Choroid plexus epithelial cell (primary cell): ENCODE measurements at regions not wholly inside any gene's neighbourhood (a gene's known extent, or its start where the extent isn't known, plus 50 kb on each side); places are given as distances from the start of the nearest gene placed in this dataset.

Experiments used
- DNase-seq: peaks from one replicate; pipeline ENCODE4 v3.0.0-alpha.2; 2010; ENCODE audit warnings: low read depth
- H3K4me3 ChIP-seq: 2 replicates; pipeline ENCODE4 v1.5.1; 2011; ENCODE audit warnings: low read depth, mild to moderate bottlenecking, control low read depth, low read length, moderate library complexity
- TF ChIP-seq, protein P1 (sequence below): conservative IDR thresholded peaks from 2 replicates; pipeline ENCODE4 v1.5.1; 2011; ENCODE audit warnings: low read depth, mild to moderate bottlenecking, control low read depth, inconsistent platforms, low read length, moderate library complexity

DNA sequence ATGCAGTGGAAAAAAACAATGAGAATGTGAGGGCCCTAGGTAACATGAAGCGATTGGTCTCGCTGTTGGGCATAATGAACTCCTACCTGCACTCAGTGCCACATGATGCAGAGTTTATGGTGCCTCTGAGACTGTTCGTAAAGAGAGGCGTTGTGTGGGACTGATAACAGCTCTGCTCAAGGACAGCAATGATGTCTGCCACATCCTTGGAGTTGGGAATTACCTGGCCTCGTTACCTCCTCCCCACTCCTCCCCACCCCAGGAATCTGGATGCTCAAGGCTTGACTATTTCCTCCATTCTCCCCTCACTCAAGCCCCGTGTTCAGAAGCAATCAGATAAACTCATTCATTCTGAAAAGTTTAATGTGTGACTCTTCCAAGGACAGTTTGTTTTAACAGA is 148.0 kb upstream of the JADE1 start:
- no peak overlapping the region for H3K4me3 ChIP-seq
- no peak for DNase-seq

DNA sequence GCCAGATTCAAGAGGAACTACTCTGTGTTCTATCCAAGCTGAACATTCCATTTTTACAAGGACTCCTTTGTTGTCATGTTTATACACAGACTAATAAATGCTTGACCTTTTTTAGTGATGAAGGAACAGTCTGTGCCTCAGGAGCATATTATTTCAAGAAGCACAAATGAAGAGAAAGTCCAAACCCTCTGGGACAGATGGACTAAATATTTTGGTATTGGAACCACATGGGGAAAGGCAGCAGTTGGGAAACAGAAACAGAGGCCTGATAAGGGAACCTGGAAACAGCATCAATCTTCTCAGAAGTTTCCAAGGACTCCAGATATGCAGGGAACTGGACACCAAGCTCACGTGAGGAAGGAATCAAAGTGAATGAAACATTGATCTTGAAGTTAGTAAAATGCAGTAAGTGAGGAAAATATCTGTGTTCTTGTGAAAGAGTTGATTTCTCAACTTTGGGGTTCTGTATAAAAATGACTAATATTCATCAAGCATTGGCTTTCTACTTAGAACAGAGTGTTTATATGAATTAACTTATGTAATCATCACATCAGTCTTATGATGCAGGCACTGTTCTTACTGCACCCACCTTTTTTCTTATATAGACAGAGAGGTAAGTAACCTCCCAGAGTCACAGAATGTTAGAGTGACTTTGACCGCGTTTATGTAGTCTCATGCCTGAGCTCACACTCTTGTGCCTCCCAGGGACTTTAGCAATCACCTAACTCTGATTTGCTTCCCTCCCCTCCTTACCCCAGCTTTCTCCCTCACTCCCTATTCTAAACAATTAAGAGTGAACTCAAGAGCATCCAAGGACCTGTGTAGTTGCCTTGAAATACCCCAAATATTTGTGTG is 148.9 kb upstream of the JADE1 start:
- TF ChIP-seq, protein P1, sequence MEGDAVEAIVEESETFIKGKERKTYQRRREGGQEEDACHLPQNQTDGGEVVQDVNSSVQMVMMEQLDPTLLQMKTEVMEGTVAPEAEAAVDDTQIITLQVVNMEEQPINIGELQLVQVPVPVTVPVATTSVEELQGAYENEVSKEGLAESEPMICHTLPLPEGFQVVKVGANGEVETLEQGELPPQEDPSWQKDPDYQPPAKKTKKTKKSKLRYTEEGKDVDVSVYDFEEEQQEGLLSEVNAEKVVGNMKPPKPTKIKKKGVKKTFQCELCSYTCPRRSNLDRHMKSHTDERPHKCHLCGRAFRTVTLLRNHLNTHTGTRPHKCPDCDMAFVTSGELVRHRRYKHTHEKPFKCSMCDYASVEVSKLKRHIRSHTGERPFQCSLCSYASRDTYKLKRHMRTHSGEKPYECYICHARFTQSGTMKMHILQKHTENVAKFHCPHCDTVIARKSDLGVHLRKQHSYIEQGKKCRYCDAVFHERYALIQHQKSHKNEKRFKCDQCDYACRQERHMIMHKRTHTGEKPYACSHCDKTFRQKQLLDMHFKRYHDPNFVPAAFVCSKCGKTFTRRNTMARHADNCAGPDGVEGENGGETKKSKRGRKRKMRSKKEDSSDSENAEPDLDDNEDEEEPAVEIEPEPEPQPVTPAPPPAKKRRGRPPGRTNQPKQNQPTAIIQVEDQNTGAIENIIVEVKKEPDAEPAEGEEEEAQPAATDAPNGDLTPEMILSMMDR: no peak
- no peak overlapping the region for H3K4me3 ChIP-seq
- DNase-seq: peak; percentile 74

More for the DNA sequence above, 148.0 kb upstream of the JADE1 start:
- TF ChIP-seq, protein P1: no peak

DNA sequence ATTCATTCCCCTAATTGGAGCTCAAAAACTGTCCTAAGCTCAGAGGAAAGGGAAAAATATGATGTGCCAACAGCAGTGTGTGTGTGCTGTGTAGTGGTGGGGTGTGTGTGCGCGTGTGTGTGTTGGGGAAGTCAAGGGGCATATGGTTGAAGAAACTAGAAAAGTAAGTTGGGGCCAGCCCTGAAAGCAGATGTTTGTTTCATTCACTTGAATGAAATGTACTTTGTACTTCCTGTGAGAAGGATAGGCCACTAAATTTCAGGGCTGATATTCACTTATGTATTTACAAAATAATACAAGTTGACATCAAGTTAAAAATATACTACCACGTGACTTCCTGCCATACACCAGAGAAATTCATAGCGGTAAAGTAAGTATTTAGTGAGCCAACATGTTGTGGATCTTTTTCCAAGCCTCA is 151.3 kb upstream of the JADE1 start:
- TF ChIP-seq, protein P1: no peak
- H3K4me3 ChIP-seq: no peak overlapping the region
- DNase-seq: peak; percentile 25

DNA sequence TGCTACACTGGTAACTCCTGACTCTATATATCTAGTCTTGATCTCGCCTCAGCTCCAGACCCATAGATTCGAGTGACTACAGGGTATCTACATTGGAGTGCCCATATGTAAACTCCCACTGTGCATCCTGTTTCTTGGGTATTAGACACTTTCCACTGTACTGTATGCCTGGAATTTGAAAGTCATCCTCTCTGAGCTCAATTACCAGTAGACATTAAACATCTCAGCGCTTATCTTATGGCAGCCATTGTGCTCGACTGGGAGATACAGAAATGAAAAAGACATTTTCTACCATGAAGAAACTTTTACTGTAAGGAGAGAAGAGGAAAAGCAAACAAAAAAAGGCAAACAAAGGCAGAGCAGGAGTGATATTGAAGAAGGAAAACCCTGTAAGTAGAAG is 151.9 kb upstream of the JADE1 start:
- DNase-seq: no peak
- TF ChIP-seq, protein P1: no peak
- no peak overlapping the region for H3K4me3 ChIP-seq

DNA sequence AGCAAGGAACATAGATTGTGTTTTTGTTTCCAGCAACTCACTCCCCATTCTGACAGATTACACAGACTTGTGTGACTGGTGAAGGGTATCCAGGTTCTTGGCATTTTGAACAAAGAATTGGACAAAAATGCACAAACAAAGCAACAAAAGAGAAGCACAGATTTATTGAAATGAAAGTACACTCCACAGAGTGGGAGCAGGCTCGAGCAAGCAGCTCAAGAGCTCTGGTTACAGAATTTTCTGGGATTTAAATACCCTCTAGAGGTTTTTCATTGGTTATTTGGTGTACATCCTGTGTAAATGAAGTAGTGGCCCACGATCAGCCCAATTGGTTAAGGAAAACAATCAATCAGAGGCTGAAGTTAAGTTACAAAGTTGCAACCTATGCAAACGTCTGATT is 155.0 kb upstream of the JADE1 start:
- TF ChIP-seq, protein P1: no peak
- no peak for DNase-seq
- no peak overlapping the region for H3K4me3 ChIP-seq

DNA sequence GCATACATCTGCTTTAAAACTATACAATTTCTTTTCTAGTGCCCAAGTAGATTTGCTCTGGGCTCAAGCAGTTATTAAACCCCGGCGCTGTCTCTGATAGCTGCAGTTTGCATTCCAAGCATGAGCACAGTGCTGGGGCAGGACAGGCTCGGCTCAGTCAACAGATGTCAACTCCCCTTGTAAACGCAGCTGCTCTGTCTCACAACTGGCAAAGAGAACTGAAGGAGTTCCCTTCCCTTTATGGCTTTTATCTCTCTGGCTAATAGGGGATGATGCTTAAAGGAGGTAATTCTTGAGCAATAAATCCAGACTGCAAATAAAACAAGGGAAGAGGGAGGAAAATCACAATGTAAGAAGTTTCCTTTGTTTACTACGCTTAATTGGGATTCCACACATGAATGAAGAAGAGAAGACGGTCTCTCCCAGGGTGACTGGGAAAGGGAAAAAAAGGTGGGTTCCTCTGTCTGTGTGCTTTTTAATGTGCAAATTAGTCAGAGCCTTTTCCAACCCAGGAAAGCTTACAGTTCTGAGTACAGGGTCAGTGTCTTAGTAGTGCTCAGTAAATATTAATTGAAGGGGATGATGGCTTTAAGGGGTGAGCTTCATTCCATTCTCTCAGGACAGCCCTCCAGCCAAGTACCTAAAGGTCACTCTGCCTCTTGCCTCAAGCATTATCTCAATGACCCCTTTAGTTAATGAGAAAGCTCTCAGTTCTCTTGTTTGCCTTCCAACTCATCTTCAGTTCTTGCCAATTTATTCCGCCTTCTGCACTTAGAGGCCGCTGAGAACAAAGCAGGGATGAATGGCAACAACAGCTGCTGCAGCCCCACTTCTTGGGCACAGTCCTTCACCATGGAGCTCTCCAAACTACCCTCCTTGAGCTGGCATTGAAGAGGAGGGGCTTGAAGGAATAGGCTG is 155.7 kb upstream of the JADE1 start:
- no peak overlapping the region for H3K4me3 ChIP-seq
- TF ChIP-seq, protein P1: no peak
- peak; percentile 78 for DNase-seq
